ENCODE measurements at regions not wholly inside any gene's neighbourhood (a gene's known extent, or its start where the extent isn't known, plus 50 kb on each side); places are given as distances from the start of the nearest gene placed in this dataset.

- TF ChIP-seq GRHL2 (CRISPR knock-in tag; IDR thresholded peaks at IDR 0.05; ENCODE audit: insufficient replicate concordance, severe bottlenecking) (no peak), ZNF423 (CRISPR knock-in tag; IDR thresholded peaks at IDR 0.05) (no peak), ZNF232 (CRISPR knock-in tag; IDR thresholded peaks at IDR 0.05) (no peak)
These were observed 509.4 kb upstream of the RAG2 start (continued) for GRCh38 chr11:37107415-37107814.

- H3K4me1 Mint-ChIP-seq = no peaks in the 10 kb centered on the region
- no peak overlapping the region for H3K27ac Mint-ChIP-seq
- peaks cover 13% of the 10 kb centered on the region for H3K27me3 Mint-ChIP-seq (ENCODE audit: low read depth)
- no peak for TF ChIP-seq IRF2 (CRISPR knock-in tag; IDR thresholded peaks at IDR 0.05; ENCODE audit: borderline replicate concordance, low read depth)
- TF ChIP-seq PRDM15 (CRISPR knock-in tag; IDR thresholded peaks at IDR 0.05) = no peak
- TF ChIP-seq FOXJ3 (CRISPR knock-in tag; IDR thresholded peaks at IDR 0.05; ENCODE audit: borderline replicate concordance) = no peak
- TF ChIP-seq JUN (CRISPR knock-in tag; IDR thresholded peaks at IDR 0.05) = no peak
- TF ChIP-seq ZSCAN18 (CRISPR knock-in tag; IDR thresholded peaks at IDR 0.05) = no peak
- no peak for TF ChIP-seq TP53 (CRISPR knock-in tag; IDR thresholded peaks at IDR 0.05)
- no peak for TF ChIP-seq ATF1 (CRISPR knock-in tag; IDR thresholded peaks at IDR 0.05)
- no peak for TF ChIP-seq ELF4 (CRISPR knock-in tag; IDR thresholded peaks at IDR 0.05; ENCODE audit: low read depth)
- TF ChIP-seq ATF2 (CRISPR knock-in tag; IDR thresholded peaks at IDR 0.05; ENCODE audit: borderline replicate concordance, low read depth) = no peak
- no peak for TF ChIP-seq CREB1 (CRISPR knock-in tag; IDR thresholded peaks at IDR 0.05)
- no peak for TF ChIP-seq RELA (CRISPR knock-in tag; IDR thresholded peaks at IDR 0.05; ENCODE audit: borderline replicate concordance)
- TF ChIP-seq PRRX2 (CRISPR knock-in tag; IDR thresholded peaks at IDR 0.05) = no peak
- no peak for TF ChIP-seq ZNF232 (CRISPR knock-in tag; IDR thresholded peaks at IDR 0.05)
- TF ChIP-seq, protein P1, sequence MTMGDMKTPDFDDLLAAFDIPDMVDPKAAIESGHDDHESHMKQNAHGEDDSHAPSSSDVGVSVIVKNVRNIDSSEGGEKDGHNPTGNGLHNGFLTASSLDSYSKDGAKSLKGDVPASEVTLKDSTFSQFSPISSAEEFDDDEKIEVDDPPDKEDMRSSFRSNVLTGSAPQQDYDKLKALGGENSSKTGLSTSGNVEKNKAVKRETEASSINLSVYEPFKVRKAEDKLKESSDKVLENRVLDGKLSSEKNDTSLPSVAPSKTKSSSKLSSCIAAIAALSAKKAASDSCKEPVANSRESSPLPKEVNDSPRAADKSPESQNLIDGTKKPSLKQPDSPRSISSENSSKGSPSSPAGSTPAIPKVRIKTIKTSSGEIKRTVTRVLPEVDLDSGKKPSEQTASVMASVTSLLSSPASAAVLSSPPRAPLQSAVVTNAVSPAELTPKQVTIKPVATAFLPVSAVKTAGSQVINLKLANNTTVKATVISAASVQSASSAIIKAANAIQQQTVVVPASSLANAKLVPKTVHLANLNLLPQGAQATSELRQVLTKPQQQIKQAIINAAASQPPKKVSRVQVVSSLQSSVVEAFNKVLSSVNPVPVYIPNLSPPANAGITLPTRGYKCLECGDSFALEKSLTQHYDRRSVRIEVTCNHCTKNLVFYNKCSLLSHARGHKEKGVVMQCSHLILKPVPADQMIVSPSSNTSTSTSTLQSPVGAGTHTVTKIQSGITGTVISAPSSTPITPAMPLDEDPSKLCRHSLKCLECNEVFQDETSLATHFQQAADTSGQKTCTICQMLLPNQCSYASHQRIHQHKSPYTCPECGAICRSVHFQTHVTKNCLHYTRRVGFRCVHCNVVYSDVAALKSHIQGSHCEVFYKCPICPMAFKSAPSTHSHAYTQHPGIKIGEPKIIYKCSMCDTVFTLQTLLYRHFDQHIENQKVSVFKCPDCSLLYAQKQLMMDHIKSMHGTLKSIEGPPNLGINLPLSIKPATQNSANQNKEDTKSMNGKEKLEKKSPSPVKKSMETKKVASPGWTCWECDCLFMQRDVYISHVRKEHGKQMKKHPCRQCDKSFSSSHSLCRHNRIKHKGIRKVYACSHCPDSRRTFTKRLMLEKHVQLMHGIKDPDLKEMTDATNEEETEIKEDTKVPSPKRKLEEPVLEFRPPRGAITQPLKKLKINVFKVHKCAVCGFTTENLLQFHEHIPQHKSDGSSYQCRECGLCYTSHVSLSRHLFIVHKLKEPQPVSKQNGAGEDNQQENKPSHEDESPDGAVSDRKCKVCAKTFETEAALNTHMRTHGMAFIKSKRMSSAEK (CRISPR knock-in tag; IDR thresholded peaks at IDR 0.05; ENCODE audit: borderline replicate concordance) = no peak
- TF ChIP-seq ZNF396 (CRISPR knock-in tag; IDR thresholded peaks at IDR 0.05; ENCODE audit: borderline replicate concordance) = no peak
- no peak for TF ChIP-seq ERG (CRISPR knock-in tag; IDR thresholded peaks at IDR 0.05)
- TF ChIP-seq USF1 (CRISPR knock-in tag; IDR thresholded peaks at IDR 0.05) = no peak
- no peak for TF ChIP-seq FOXP1 (CRISPR knock-in tag; IDR thresholded peaks at IDR 0.05; ENCODE audit: borderline replicate concordance)
- TF ChIP-seq ZNF121 (CRISPR knock-in tag; IDR thresholded peaks at IDR 0.05) = no peak
- TF ChIP-seq ETV6 (CRISPR knock-in tag; IDR thresholded peaks at IDR 0.05) = no peak
- POLR2A ChIA-PET = no interaction called here
- H3K4me3 Mint-ChIP-seq = no peak overlapping the region
- H3K9me3 Mint-ChIP-seq = peaks cover 85% of the 10 kb centered on the region
- DNase-seq (ENCODE audit: low spot score) = no peak
- peaks cover 61% of the 10 kb centered on the region for H3K36me3 Mint-ChIP-seq
- no peak for ATAC-seq
- CTCF ChIA-PET = no interaction called here
These were observed 507.4 kb upstream of the RAG2 start for GRCh38 chr11:37105427-37105826.

Data from WTC11 (cell line).